Type B pancreatic cell (in vitro differentiated cells): ENCODE measurements at regions not wholly inside any gene's neighbourhood (a gene's known extent, or its start where the extent isn't known, plus 50 kb on each side); places are given as distances from the start of the nearest gene placed in this dataset.
"Not testable (repeated sequence)": the region's sequence is repeated elsewhere in the genome, so short reads cannot be mapped to it uniquely, and the experiment has no call there.

Source experiments
- DNase-seq: peaks from one replicate; pipeline ENCODE4 v3.0.0; 2021; ENCODE audit warnings: mixed read lengths; ENCODE audit not compliant: unreplicated experiment; ENCODE audit errors: extremely low spot score
- H3K27ac Mint-ChIP-seq: 2 replicates; pipeline ENCODE4 v1.8.0; 2021; ENCODE audit warnings: mild to moderate bottlenecking, mixed read lengths
- H3K27me3 Mint-ChIP-seq: 2 replicates; pipeline ENCODE4 v1.8.0; 2021; ENCODE audit warnings: mixed read lengths
- H3K36me3 Mint-ChIP-seq: 2 replicates; pipeline ENCODE4 v1.8.0; 2021; ENCODE audit warnings: mixed read lengths
- H3K4me1 Mint-ChIP-seq: one replicate; pipeline ENCODE4 v1.8.0; 2021; ENCODE audit warnings: mixed read lengths; ENCODE audit not compliant: unreplicated experiment
- H3K4me3 Mint-ChIP-seq: 2 replicates; pipeline ENCODE4 v1.8.0; 2021; ENCODE audit warnings: mild to moderate bottlenecking, mixed read lengths
- H3K9me3 Mint-ChIP-seq: 2 replicates; pipeline ENCODE4 v1.8.0; 2021; ENCODE audit warnings: mixed read lengths
- TF ChIP-seq, protein P1 (sequence below): fragments of 200-600 bp; sonication (generic); conservative IDR thresholded peaks from 2 replicates; pipeline ENCODE4 v1.5.0; 2021; ENCODE audit warnings: antibody characterized with exemption, mild to moderate bottlenecking

DNA sequence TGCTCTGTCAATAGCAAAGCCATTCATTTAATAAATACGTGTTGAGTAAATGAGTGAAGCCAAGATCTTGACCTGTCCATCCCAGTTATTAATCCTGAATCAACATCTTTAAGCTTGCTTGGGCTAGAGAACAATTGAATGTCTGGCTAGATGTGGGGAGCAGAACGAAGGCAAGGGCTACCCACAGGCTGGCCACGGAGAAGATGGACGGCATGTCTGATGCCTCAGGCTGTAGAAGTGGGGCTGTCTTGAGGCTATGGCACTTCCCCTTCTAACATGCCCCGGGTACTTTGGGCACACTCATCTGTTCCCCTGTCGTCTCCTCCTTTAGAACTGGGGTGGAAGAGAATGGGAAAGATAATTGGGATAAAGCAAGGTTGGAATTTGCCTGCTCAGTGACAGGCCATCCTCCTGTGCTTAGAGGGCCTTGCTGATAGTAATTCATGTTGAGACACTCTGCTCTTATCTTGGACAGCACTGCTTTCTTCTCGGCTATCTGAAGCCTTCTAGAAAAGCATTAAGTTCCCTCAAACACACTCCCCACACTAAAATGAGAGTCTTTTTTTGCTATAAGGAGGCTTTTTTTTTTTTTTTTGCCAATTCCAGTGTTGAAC, 225.7 kb downstream of the MREG start:
- Mint-ChIP-seq H3K27me3 (no peaks in the 10 kb centered on the region), H3K27ac (no peak overlapping the region), H3K4me3 (no peak overlapping the region), H3K9me3 (no peaks in the 10 kb centered on the region), H3K4me1 (peaks cover 40% of the 10 kb centered on the region), H3K36me3 (no peaks in the 10 kb centered on the region)
- no peak for DNase-seq
- TF ChIP-seq, protein P1, sequence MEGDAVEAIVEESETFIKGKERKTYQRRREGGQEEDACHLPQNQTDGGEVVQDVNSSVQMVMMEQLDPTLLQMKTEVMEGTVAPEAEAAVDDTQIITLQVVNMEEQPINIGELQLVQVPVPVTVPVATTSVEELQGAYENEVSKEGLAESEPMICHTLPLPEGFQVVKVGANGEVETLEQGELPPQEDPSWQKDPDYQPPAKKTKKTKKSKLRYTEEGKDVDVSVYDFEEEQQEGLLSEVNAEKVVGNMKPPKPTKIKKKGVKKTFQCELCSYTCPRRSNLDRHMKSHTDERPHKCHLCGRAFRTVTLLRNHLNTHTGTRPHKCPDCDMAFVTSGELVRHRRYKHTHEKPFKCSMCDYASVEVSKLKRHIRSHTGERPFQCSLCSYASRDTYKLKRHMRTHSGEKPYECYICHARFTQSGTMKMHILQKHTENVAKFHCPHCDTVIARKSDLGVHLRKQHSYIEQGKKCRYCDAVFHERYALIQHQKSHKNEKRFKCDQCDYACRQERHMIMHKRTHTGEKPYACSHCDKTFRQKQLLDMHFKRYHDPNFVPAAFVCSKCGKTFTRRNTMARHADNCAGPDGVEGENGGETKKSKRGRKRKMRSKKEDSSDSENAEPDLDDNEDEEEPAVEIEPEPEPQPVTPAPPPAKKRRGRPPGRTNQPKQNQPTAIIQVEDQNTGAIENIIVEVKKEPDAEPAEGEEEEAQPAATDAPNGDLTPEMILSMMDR = no peak

DNA sequence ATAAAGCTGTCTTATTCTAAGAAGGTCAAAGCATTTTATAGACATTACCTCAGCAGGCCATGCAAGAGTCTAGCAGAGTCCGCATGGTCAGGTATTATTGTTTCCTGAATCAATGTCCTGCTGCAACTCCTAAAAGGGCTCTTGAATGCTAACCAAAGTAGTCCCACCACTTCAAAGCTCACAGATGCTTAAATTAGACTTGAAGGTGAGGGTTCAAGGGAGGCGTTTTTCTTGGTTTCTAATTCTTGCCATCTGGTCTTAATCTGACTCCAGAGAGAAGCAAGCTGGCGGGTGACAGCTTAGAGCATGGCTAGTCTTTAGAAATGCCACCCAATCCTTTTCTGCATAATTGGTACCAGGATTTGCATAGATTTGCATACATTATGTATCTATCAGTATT, 226.3 kb downstream of the MREG start:
- no peak overlapping the region for H3K4me3 Mint-ChIP-seq
- no peak for DNase-seq
- no peaks in the 10 kb centered on the region for H3K36me3 Mint-ChIP-seq
- H3K27ac Mint-ChIP-seq = no peak overlapping the region
- H3K27me3 Mint-ChIP-seq = no peaks in the 10 kb centered on the region
- TF ChIP-seq, protein P1 = no peak
- peaks cover 40% of the 10 kb centered on the region for H3K4me1 Mint-ChIP-seq
- H3K9me3 Mint-ChIP-seq = no peaks in the 10 kb centered on the region

DNA sequence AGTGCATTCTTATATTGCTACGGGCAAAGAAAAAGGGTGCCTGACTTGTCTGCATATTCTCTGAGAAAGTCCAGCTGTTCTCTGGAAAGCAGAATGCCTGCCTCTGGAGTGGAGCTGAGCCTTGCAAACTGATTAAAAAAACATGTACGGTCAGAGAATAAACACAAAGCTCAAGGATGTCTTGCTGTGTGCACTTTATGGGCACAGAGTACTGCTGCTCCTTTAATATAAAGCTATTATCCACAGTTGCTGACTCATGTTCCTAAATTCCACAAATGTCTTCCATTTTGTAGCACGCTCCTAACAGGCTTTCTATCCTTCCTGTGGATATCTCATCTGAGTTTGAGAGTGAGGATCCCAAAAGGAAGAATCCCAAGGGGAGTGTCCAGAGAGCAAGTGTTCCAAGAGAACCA, 229.0 kb downstream of the MREG start:
- Mint-ChIP-seq H3K4me1 (peaks cover 38% of the 10 kb centered on the region), H3K27ac (peak overlapping the region; percentile 39)

DNA sequence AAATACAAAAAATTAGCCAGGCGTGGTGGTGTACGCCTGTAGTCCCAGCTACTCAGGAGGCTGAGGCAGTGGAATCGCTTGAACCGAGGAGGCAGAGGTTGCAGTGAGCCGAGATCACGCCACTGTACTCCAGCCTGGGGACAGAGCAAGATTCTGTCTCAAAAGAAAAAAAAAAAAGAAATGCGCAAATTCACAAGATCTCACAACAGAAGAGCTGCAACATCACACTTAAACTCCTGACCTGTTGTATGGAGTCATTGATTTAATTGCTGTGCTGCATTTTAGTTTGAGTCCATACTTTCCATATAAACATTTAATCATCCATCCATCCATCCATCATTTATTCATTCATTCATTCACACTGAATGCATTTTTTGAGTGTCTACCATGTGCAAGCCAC, 229.7 kb downstream of the MREG start:
- not testable (repeated sequence) for H3K4me3 Mint-ChIP-seq, H3K36me3 Mint-ChIP-seq, DNase-seq, H3K27me3 Mint-ChIP-seq, H3K9me3 Mint-ChIP-seq, H3K27ac Mint-ChIP-seq
- peaks cover 38% of the 10 kb centered on the region for H3K4me1 Mint-ChIP-seq

More for the DNA sequence above, 229.0 kb downstream of the MREG start:
- TF ChIP-seq, protein P1 = no peak
- H3K9me3 Mint-ChIP-seq = peaks cover 7% of the 10 kb centered on the region
- H3K36me3 Mint-ChIP-seq = no peaks in the 10 kb centered on the region
- no peak overlapping the region for H3K4me3 Mint-ChIP-seq
- H3K27me3 Mint-ChIP-seq = no peaks in the 10 kb centered on the region
- DNase-seq = no peak

DNA sequence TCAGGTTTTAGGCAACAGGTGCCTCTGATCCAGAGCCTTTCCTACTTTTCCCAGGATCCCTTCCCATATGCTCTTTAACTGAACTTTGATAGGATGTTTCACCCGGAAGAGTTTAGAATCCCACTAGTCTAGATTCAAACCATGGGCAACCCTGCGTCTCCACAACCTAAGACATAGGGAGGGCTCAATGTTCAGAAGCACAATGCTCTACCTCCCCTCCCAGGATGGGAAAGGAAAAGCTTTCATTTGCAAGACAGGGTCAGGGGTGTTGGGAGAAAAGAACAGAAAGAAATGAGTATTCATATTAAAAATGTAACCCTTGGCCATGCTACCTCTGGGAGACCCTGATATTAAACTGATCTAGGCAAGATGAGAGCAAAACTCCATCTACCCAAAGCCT, 230.4 kb downstream of the MREG start:
- Mint-ChIP-seq H3K4me1 (peaks cover 38% of the 10 kb centered on the region), H3K27me3 (no peaks in the 10 kb centered on the region)

DNA sequence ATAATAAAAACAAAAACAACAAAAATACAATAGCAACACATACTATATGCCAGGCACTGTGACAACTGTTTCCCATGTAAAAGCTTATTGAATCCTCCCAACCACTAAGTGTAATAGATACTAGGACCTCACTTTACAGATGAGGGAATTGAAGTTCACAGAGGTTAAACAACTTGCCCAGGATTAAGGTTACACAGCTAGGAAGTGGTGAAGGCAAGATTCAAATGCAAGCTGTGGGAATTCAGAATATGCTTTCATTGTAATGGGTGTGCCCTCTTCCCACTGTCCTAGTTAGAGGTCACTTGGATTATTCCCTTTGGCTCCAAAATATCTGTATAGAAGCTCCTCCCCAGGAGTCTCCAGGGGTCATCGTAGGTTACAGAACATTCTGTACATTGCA, 231.1 kb downstream of the MREG start:
- Mint-ChIP-seq H3K4me1 (peaks cover 38% of the 10 kb centered on the region), H3K4me3 (no peak overlapping the region), H3K27ac (no peak overlapping the region), H3K9me3 (peaks cover 7% of the 10 kb centered on the region), H3K27me3 (no peaks in the 10 kb centered on the region), H3K36me3 (no peaks in the 10 kb centered on the region)
- no peak for DNase-seq
- TF ChIP-seq, protein P1 = no peak

More for the DNA sequence above, 230.4 kb downstream of the MREG start:
- DNase-seq = no peak
- TF ChIP-seq, protein P1 = no peak
- no peak overlapping the region for H3K27ac Mint-ChIP-seq
- peaks cover 7% of the 10 kb centered on the region for H3K9me3 Mint-ChIP-seq
- no peak overlapping the region for H3K4me3 Mint-ChIP-seq
- no peaks in the 10 kb centered on the region for H3K36me3 Mint-ChIP-seq
